Hepatocyte (in vitro differentiated cells): ENCODE measurements at regions not wholly inside any gene's neighbourhood (a gene's known extent, or its start where the extent isn't known, plus 50 kb on each side); places are given as distances from the start of the nearest gene placed in this dataset.

ENCODE experiments used
- CTCF ChIP-seq: fragments of 200-600 bp; sonication (generic); IDR thresholded peaks from 2 replicates; pipeline ENCODE4 v1.5.1; 2016; ENCODE audit warnings: antibody characterized with exemption, mild to moderate bottlenecking; ENCODE audit not compliant: poor library complexity
- EZH2 ChIP-seq: fragments of 200-600 bp; sonication (generic); IDR thresholded peaks from 2 replicates; pipeline ENCODE4 v1.6.1; 2016; ENCODE audit warnings: antibody characterized with exemption, mild to moderate bottlenecking, borderline replicate concordance

- TF ChIP-seq EZH2 (no peak), CTCF (no peak)
Observed at GRCh38 chr2:200179151-200179550, 127.3 kb upstream of the SPATS2L start.
